ENCODE measurements at regions not wholly inside any gene's neighbourhood (a gene's known extent, or its start where the extent isn't known, plus 50 kb on each side); places are given as distances from the start of the nearest gene placed in this dataset.

DNA sequence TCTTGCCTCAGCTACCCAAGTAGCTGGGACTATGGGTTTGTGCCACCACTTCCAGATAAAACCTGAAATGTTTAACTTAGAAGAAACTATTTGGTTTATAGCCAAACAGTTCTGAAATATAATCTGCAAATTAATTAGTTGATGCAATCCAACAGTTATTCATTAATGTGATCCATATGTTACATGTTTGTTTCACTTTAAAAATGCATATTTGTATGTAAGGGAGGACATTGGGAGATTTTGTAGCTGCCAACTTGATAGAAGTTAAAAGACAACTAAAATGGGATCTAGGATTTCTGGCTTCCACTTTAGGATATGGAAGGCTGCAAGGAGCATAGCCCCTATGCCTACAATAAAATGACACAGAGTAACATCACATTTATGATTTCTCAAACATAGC lies 532.5 kb upstream of the SLC10A2 start:
- H3K9ac ChIP-seq: no peak overlapping the region
- H3K27me3 ChIP-seq (replicated peaks; ENCODE audit: insufficient read depth): no peaks in the 10 kb centered on the region
- H4K20me1 ChIP-seq (ENCODE audit: insufficient read depth): no peaks in the 10 kb centered on the region
- no peak overlapping the region for H3K4me3 ChIP-seq
- H3K9me3 ChIP-seq (ENCODE audit: low read depth): no peaks in the 10 kb centered on the region
- no peak for DNase-seq
- H3K4me1 ChIP-seq (ENCODE audit: insufficient read depth): no peaks in the 10 kb centered on the region
- no peaks in the 10 kb centered on the region for H3K79me2 ChIP-seq (ENCODE audit: insufficient read depth)
- no peaks in the 10 kb centered on the region for H3K36me3 ChIP-seq (ENCODE audit: low read depth)
- H3K27ac ChIP-seq: no peak overlapping the region
- in situ Hi-C loops (cut with MboI): no loop called here
- no peak overlapping the region for H2AFZ ChIP-seq
- no peak overlapping the region for H3K4me2 ChIP-seq (ENCODE audit: unreplicated experiment)
- TF ChIP-seq EZH2phosphoT487 (IDR thresholded peaks at IDR 0.05; ENCODE audit: insufficient read depth, low read depth): no peak
- TF ChIP-seq EZH2 (IDR thresholded peaks at IDR 0.05; ENCODE audit: insufficient read depth, poor library complexity, severe bottlenecking): no peak
- no peaks in the 10 kb centered on the region for H3F3A ChIP-seq (ENCODE audit: insufficient read depth)
- H3K9me2 ChIP-seq (ENCODE audit: insufficient read depth): no peaks in the 10 kb centered on the region

DNA sequence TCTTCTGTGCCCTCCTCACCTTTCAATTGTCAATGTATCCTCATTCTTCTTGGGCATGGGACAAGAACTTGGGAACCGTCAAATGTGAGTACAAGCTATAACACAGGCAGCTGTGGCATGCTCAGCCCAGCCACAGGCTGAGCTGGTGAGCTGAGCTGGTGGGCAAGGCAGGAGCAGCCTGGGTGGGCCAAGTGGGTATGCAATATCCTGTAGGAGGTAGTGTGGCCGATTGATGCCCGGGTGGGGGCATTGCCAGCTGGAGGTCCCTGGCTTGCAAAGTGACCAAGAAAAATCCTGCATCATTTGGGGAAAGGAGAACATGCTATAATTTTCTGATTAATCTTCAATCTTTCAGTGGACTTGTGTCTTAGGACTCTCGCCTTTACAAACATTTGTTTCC lies 507.2 kb upstream of the SLC10A2 start:
- no peak for TF ChIP-seq EZH2 (IDR thresholded peaks at IDR 0.05; ENCODE audit: insufficient read depth, poor library complexity, severe bottlenecking)
- TF ChIP-seq EZH2phosphoT487 (IDR thresholded peaks at IDR 0.05; ENCODE audit: insufficient read depth, low read depth): no peak
- WGBS, 2 experiments (ENCODE audit: low coverage in 1 of 2, low lambda C conversion rate in 2 of 2, missing lambda C conversion rate in 2 of 2): 28 to 30% methylated on average over 4 of the region's 4 CpGs
- in situ Hi-C loops (cut with MboI): no loop called here

DNA sequence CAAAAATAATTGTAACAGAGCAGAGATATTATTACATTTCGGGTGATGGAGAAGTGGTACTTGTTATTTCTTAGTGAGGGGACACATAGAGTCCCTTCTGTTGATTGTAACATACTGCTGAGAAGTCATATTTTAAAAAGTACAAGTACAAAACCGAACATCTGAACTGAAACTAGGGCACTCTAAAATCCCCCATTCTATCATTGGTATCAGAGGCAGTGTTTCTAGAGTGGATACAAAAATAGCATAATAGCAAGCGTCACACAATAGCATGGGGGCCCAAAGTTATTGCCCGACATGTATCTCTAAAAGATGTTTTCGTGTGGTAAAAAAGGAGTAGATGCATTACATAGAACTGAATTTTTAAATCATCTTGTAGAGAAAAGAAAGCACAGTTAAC lies 502.1 kb upstream of the SLC10A2 start:
- Histone ChIP-seq H3K4me3 (no peak overlapping the region), H3K27ac (no peak overlapping the region), H3K4me2 (ENCODE audit: unreplicated experiment) (no peak overlapping the region), H3K79me2 (ENCODE audit: insufficient read depth) (no peaks in the 10 kb centered on the region), H4K20me1 (ENCODE audit: insufficient read depth) (no peaks in the 10 kb centered on the region), H2AFZ (no peak overlapping the region), H3K4me1 (ENCODE audit: insufficient read depth) (no peaks in the 10 kb centered on the region), H3K9ac (no peak overlapping the region), H3K36me3 (ENCODE audit: low read depth) (no peaks in the 10 kb centered on the region; the same call in 1 of the 2 replicates), H3F3A (ENCODE audit: insufficient read depth) (no peaks in the 10 kb centered on the region), H3K9me2 (ENCODE audit: insufficient read depth) (no peaks in the 10 kb centered on the region; the same call in 1 of the 2 replicates), H3K27me3 (replicated peaks; ENCODE audit: insufficient read depth) (no peaks in the 10 kb centered on the region), H3K9me3 (ENCODE audit: low read depth) (no peaks in the 10 kb centered on the region)
- no peak for TF ChIP-seq EZH2phosphoT487 (IDR thresholded peaks at IDR 0.05; ENCODE audit: insufficient read depth, low read depth)
- TF ChIP-seq EZH2 (IDR thresholded peaks at IDR 0.05; ENCODE audit: insufficient read depth, poor library complexity, severe bottlenecking): no peak
- in situ Hi-C loops (cut with MboI): no loop called here
- no peak for DNase-seq
- 7 to 12% methylated on average over 5 of the region's 5 CpGs for WGBS, 2 experiments (ENCODE audit: low coverage in 1 of 2, low lambda C conversion rate in 2 of 2, missing lambda C conversion rate in 2 of 2)

More for the DNA sequence above, 507.2 kb upstream of the SLC10A2 start:
- Histone ChIP-seq H3K27me3 (replicated peaks; ENCODE audit: insufficient read depth) (no peaks in the 10 kb centered on the region), H2AFZ (no peak overlapping the region), H3K27ac (no peak overlapping the region), H3K4me3 (no peak overlapping the region), H3K9ac (no peak overlapping the region), H3K79me2 (ENCODE audit: insufficient read depth) (no peaks in the 10 kb centered on the region), H3K9me2 (ENCODE audit: insufficient read depth) (no peaks in the 10 kb centered on the region; the same call in 1 of the 2 replicates), H3K4me2 (ENCODE audit: unreplicated experiment) (no peak overlapping the region), H4K20me1 (ENCODE audit: insufficient read depth) (no peaks in the 10 kb centered on the region), H3K9me3 (ENCODE audit: low read depth) (no peaks in the 10 kb centered on the region), H3F3A (ENCODE audit: insufficient read depth) (no peaks in the 10 kb centered on the region), H3K36me3 (ENCODE audit: low read depth) (no peaks in the 10 kb centered on the region; the same call in 1 of the 2 replicates), H3K4me1 (ENCODE audit: insufficient read depth) (no peaks in the 10 kb centered on the region)
- no peak for DNase-seq

DNA sequence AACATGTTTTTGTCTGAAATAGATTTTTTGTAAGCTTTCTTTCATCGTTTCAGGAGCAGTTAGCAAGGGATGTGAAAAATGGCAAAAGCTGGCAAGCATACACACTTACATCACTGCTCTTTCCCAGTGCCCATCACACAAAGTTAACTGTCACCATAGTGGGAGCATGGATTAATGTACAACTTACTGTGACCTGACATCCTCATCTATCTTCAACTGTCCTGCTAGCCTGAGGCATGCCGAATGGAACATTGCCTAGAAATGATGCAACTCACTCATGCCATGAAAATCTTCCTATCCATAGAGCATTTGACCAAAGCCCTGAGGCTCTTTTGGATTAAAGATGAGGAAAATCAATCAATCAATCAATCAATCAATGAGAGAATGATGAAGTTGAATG lies 491.7 kb upstream of the SLC10A2 start:
- TF ChIP-seq EZH2 (IDR thresholded peaks at IDR 0.05; ENCODE audit: insufficient read depth, poor library complexity, severe bottlenecking): no peak
- no peak for TF ChIP-seq EZH2phosphoT487 (IDR thresholded peaks at IDR 0.05; ENCODE audit: insufficient read depth, low read depth)
- H3K4me2 ChIP-seq (ENCODE audit: unreplicated experiment): no peak overlapping the region
- 12 to 19% methylated on average over 2 of the region's 2 CpGs for WGBS, 2 experiments (ENCODE audit: low coverage in 1 of 2, low lambda C conversion rate in 2 of 2, missing lambda C conversion rate in 2 of 2)
- H3K36me3 ChIP-seq (ENCODE audit: low read depth): no peaks in the 10 kb centered on the region
- no peaks in the 10 kb centered on the region for H3F3A ChIP-seq (ENCODE audit: insufficient read depth)
- H2AFZ ChIP-seq: no peak overlapping the region
- DNase-seq: no peak
- no peaks in the 10 kb centered on the region for H3K79me2 ChIP-seq (ENCODE audit: insufficient read depth)
- no peak overlapping the region for H3K27ac ChIP-seq
- no peaks in the 10 kb centered on the region for H3K9me3 ChIP-seq (ENCODE audit: low read depth)
- H3K4me1 ChIP-seq (ENCODE audit: insufficient read depth): no peaks in the 10 kb centered on the region
- H4K20me1 ChIP-seq (ENCODE audit: insufficient read depth): no peaks in the 10 kb centered on the region
- no peaks in the 10 kb centered on the region for H3K27me3 ChIP-seq (replicated peaks; ENCODE audit: insufficient read depth)
- no peaks in the 10 kb centered on the region for H3K9me2 ChIP-seq (ENCODE audit: insufficient read depth)
- no peak overlapping the region for H3K4me3 ChIP-seq
- in situ Hi-C loops (cut with MboI): no loop called here
- no peak overlapping the region for H3K9ac ChIP-seq

DNA sequence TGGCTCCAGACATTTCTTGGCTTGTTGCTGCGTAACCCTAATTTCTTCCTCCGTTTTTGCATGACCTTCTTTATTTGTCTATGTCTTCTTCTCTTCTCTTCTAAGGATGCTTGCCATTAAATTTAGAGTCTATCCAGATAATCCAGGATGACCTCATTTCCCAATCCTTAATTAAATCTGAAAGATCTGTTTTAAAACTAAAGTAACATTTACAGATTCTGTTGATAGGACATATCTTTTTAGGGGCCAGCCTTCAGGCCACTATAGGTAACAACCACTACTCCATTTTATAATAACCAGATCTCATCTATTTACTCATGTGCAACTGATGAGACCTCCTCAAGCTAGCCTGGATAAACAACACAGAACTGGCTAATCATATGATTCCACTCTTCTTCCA lies 490.5 kb upstream of the SLC10A2 start:
- no peak overlapping the region for H3K27ac ChIP-seq
- H2AFZ ChIP-seq: no peak overlapping the region
- H4K20me1 ChIP-seq (ENCODE audit: insufficient read depth): no peaks in the 10 kb centered on the region
- H3F3A ChIP-seq (ENCODE audit: insufficient read depth): no peaks in the 10 kb centered on the region
- H3K27me3 ChIP-seq (replicated peaks; ENCODE audit: insufficient read depth): no peaks in the 10 kb centered on the region
- H3K9ac ChIP-seq: no peak overlapping the region
- in situ Hi-C loops (cut with MboI): no loop called here
- H3K4me1 ChIP-seq (ENCODE audit: insufficient read depth): no peaks in the 10 kb centered on the region
- 37 to 47% methylated on average over 2 of the region's 2 CpGs for WGBS, 2 experiments (ENCODE audit: low coverage in 1 of 2, low lambda C conversion rate in 2 of 2, missing lambda C conversion rate in 2 of 2)
- DNase-seq: no peak
- no peak overlapping the region for H3K4me2 ChIP-seq (ENCODE audit: unreplicated experiment)
- no peaks in the 10 kb centered on the region for H3K9me2 ChIP-seq (ENCODE audit: insufficient read depth)
- H3K79me2 ChIP-seq (ENCODE audit: insufficient read depth): no peaks in the 10 kb centered on the region
- H3K4me3 ChIP-seq: no peak overlapping the region
- no peaks in the 10 kb centered on the region for H3K9me3 ChIP-seq (ENCODE audit: low read depth)
- no peak for TF ChIP-seq EZH2 (IDR thresholded peaks at IDR 0.05; ENCODE audit: insufficient read depth, poor library complexity, severe bottlenecking)
- TF ChIP-seq EZH2phosphoT487 (IDR thresholded peaks at IDR 0.05; ENCODE audit: insufficient read depth, low read depth): no peak
- no peaks in the 10 kb centered on the region for H3K36me3 ChIP-seq (ENCODE audit: low read depth)
